ENCODE measurements at regions not wholly inside any gene's neighbourhood (a gene's known extent, or its start where the extent isn't known, plus 50 kb on each side); places are given as distances from the start of the nearest gene placed in this dataset.

DNA sequence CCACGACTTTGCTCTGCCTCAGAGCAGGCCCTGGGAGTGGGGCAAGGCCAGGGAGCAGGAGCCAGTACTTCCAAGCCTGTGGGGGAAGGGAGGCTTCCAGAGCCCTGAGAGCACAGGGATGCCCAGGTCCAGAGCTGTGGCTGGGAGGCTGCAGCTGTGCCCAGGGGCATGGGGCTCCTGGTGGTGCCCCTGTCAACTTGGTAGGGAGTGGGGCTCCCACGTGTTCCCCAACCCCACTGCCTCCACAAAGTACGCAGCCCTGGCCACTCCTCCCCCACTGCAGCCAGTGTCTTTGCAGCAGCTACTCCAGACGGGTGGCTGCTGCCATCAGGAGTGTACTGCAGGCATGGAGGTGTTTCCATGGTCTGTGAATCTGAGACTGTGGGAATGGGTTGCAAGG, 294.1 kb upstream of the SNX7 start:
- TF ChIP-seq L3MBTL2 (conservative IDR thresholded peaks at IDR 0.05) (no peak), ZNF384 (IDR thresholded peaks at IDR 0.05) (no peak), ARNT (IDR thresholded peaks at IDR 0.05) (no peak), BHLHE40 (IDR thresholded peaks at IDR 0.05; ENCODE audit: borderline replicate concordance) (no peak), PKNOX1 (IDR thresholded peaks at IDR 0.05) (no peak), FOXK2 (IDR thresholded peaks at IDR 0.05) (no peak), SP1 (IDR thresholded peaks at IDR 0.05) (no peak), LEF1 (IDR thresholded peaks at IDR 0.05; ENCODE audit: borderline replicate concordance) (no peak), NFRKB (IDR thresholded peaks at IDR 0.05) (no peak), FOXM1 (IDR thresholded peaks at IDR 0.05; ENCODE audit: borderline replicate concordance) (no peak), FOXA1 (IDR thresholded peaks at IDR 0.05) (no peak)
